ENCODE measurements at regions not wholly inside any gene's neighbourhood (a gene's known extent, or its start where the extent isn't known, plus 50 kb on each side); places are given as distances from the start of the nearest gene placed in this dataset.

DNA sequence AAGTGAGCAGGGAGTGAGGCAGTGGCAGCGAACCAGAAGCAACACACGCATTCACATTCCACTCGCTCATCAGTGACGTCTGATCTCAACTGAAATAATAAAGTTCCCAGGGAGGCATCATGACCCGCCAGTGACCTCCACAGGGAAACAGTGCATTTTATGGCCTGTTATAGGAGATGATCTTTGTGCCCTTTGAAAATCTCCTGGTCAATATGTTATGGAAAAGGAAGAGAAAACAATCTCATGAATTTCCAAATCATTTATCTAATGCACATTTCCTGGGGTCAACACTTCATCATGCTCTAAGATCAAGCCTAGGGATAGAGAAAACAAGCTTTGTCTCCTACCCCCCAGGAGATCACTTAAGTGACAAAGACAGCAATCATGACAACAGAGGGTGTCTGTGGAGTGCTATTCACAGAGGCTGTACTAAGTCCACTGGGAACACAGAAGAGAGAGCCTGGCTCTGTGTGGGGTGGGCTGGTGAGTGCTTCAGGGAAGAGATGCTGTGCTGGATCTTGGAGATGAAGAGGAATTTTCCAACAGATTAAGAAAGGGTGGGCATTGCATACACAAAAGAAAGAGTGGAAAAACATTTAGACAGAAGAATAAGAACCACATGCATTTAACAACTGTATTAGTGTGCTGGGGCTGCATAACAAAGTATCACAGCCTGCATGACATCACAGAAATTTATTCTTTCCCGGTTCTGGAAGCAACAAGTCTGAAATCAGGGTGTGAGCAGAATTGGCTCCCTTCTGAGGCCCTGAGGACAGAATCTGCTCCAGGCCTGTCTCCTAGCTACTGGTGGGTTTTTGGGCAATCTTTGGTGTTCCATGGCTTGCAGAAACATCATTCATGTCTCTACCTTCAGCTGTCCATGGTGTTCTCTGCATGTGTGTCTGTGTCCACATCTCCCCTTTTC lies 613.9 kb upstream of the IGFBP3 start:
- Mint-ChIP-seq H3K36me3 (ENCODE audit: unreplicated experiment) (no peaks in the 10 kb centered on the region), H3K4me3 (ENCODE audit: unreplicated experiment) (no peak overlapping the region), H3K27me3 (ENCODE audit: unreplicated experiment) (no peaks in the 10 kb centered on the region), H3K9me3 (ENCODE audit: unreplicated experiment) (peaks cover 4% of the 10 kb centered on the region), H3K4me1 (ENCODE audit: unreplicated experiment) (peaks cover 38% of the 10 kb centered on the region), H3K27ac (ENCODE audit: unreplicated experiment) (peak overlapping the region; percentile 74)
- TF ChIP-seq, protein P1, sequence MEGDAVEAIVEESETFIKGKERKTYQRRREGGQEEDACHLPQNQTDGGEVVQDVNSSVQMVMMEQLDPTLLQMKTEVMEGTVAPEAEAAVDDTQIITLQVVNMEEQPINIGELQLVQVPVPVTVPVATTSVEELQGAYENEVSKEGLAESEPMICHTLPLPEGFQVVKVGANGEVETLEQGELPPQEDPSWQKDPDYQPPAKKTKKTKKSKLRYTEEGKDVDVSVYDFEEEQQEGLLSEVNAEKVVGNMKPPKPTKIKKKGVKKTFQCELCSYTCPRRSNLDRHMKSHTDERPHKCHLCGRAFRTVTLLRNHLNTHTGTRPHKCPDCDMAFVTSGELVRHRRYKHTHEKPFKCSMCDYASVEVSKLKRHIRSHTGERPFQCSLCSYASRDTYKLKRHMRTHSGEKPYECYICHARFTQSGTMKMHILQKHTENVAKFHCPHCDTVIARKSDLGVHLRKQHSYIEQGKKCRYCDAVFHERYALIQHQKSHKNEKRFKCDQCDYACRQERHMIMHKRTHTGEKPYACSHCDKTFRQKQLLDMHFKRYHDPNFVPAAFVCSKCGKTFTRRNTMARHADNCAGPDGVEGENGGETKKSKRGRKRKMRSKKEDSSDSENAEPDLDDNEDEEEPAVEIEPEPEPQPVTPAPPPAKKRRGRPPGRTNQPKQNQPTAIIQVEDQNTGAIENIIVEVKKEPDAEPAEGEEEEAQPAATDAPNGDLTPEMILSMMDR (IDR thresholded peaks at IDR 0.05), result no peak
- no peak for DNase-seq (ENCODE audit: extremely low spot score, unreplicated experiment)

DNA sequence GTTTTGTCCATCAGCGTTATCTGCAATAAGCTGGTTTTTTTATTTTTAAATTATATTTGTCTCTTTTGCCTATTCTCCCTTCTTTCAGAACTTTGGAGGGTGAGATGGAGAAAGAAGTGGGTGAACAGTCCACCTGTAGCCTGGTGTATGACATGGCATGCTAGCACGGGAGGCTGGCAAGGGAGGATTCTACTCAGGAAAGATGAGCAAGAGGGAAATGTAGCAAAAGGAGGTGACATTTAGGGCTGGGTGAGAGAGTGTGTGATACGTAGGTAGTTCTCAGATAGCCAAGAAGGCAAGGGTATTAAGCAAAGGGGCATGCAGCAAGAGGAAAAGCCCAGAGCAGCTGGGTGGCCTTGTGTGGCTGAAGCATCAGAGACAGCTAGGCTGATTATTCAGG lies 612.9 kb upstream of the IGFBP3 start:
- Mint-ChIP-seq H3K4me1 (ENCODE audit: unreplicated experiment) (peaks cover 39% of the 10 kb centered on the region), H3K9me3 (ENCODE audit: unreplicated experiment) (peaks cover 4% of the 10 kb centered on the region), H3K4me3 (ENCODE audit: unreplicated experiment) (no peak overlapping the region), H3K36me3 (ENCODE audit: unreplicated experiment) (no peaks in the 10 kb centered on the region), H3K27me3 (ENCODE audit: unreplicated experiment) (no peaks in the 10 kb centered on the region), H3K27ac (ENCODE audit: unreplicated experiment) (peak overlapping the region; percentile 74)
- TF ChIP-seq, protein P1 (IDR thresholded peaks at IDR 0.05), result no peak
- no peak for DNase-seq (ENCODE audit: extremely low spot score, unreplicated experiment)

DNA sequence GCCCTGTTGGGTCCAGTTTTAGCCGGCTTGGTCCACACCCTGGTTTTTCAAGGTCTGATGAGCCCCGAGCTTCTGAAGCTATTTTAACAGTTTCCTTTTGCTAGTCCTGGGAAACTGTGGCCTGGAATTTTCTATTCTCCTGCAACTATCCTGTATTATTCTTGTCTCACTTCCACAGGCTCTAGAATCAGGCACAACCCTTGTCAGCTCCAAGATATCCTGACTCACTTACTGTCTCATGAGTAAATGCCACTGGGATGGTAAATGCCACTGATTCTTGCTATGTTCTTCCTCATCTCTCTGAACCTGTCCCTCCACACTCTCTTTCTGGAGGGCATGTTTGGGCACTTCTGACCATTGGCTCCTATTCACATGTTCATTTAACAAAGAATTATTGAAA lies 611.5 kb upstream of the IGFBP3 start:
- Mint-ChIP-seq H3K27ac (ENCODE audit: unreplicated experiment) (no peak overlapping the region), H3K9me3 (ENCODE audit: unreplicated experiment) (peaks cover 4% of the 10 kb centered on the region), H3K27me3 (ENCODE audit: unreplicated experiment) (no peaks in the 10 kb centered on the region), H3K4me1 (ENCODE audit: unreplicated experiment) (peaks cover 39% of the 10 kb centered on the region), H3K4me3 (ENCODE audit: unreplicated experiment) (no peak overlapping the region), H3K36me3 (ENCODE audit: unreplicated experiment) (no peaks in the 10 kb centered on the region)
- TF ChIP-seq, protein P1 (IDR thresholded peaks at IDR 0.05), result no peak
- no peak for DNase-seq (ENCODE audit: extremely low spot score, unreplicated experiment)

DNA sequence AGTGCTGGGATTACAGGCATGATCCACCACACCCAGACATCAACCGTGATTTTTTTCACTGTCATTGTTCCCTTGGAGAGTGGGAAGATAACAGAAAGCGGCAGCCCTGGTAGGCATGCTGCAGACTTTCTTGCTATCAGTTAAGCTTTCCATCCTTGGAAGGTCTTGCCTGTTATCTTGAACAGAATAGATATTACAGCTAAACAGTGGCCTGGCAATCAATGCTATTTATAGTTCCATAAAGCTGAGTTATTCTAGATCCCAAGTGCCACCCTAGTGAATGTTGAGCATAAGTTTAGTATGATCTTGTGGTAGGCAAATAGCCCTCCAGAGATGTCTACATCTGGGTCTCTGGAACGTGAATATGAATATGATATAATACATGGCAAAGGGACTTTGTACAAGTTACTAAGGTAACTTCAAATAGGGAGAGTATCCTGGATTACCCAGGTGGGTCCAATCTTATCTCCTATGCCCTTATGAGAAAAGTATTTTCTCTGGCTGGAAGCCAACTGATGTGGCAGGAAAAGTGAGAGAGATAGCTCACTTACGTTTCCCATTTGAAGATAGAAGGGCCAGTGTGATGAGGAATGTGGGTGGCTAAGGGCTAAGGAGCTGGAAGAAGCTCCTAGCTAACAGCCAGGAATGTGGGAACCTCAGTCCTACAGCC lies 609.1 kb upstream of the IGFBP3 start:
- no peak overlapping the region for H3K27ac Mint-ChIP-seq (ENCODE audit: unreplicated experiment)
- H3K4me1 Mint-ChIP-seq (ENCODE audit: unreplicated experiment), result peaks cover 36% of the 10 kb centered on the region
- H3K27me3 Mint-ChIP-seq (ENCODE audit: unreplicated experiment), result no peaks in the 10 kb centered on the region
- peaks cover under 1% of the 10 kb centered on the region for H3K9me3 Mint-ChIP-seq (ENCODE audit: unreplicated experiment)
- DNase-seq (ENCODE audit: extremely low spot score, unreplicated experiment), result no peak
- H3K4me3 Mint-ChIP-seq (ENCODE audit: unreplicated experiment), result no peak overlapping the region
- no peaks in the 10 kb centered on the region for H3K36me3 Mint-ChIP-seq (ENCODE audit: unreplicated experiment)
- TF ChIP-seq, protein P1 (IDR thresholded peaks at IDR 0.05), result no peak

DNA sequence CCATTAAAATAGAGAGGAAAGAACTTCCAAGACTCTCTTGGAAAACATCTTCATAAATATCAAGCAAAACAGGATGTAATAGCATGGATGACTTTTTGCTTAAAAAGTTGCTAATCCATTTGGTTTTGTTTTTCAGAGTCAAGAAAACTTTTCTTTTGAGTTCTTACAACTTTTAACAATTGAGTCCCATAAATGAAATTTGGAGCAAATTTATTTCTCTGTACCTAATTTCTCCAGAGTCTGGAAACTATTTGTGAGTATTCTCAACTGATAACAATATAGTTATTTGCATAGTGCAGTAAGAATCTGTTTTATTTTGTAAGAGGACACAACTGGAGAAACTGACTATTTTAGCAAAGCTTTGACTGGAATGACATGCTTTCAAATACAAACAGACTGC lies 606.3 kb upstream of the IGFBP3 start:
- no peaks in the 10 kb centered on the region for H3K27me3 Mint-ChIP-seq (ENCODE audit: unreplicated experiment)
- no peaks in the 10 kb centered on the region for H3K9me3 Mint-ChIP-seq (ENCODE audit: unreplicated experiment)
- H3K27ac Mint-ChIP-seq (ENCODE audit: unreplicated experiment), result no peak overlapping the region
- H3K4me3 Mint-ChIP-seq (ENCODE audit: unreplicated experiment), result no peak overlapping the region
- no peak for DNase-seq (ENCODE audit: extremely low spot score, unreplicated experiment)
- TF ChIP-seq, protein P1 (IDR thresholded peaks at IDR 0.05), result no peak
- H3K4me1 Mint-ChIP-seq (ENCODE audit: unreplicated experiment), result peaks cover 23% of the 10 kb centered on the region
- no peaks in the 10 kb centered on the region for H3K36me3 Mint-ChIP-seq (ENCODE audit: unreplicated experiment)
